Retinal pigment epithelial cell (primary cell): ENCODE measurements at regions not wholly inside any gene's neighbourhood (a gene's known extent, or its start where the extent isn't known, plus 50 kb on each side); places are given as distances from the start of the nearest gene placed in this dataset.
"Not testable (repeated sequence)": the region's sequence is repeated elsewhere in the genome, so short reads cannot be mapped to it uniquely, and the experiment has no call there.

ENCODE experiments used
- DNase-seq: peaks from one replicate; pipeline ENCODE4 v3.0.0-alpha.2; 2010; ENCODE audit warnings: low read depth
- H3K4me3 ChIP-seq: 2 replicates; pipeline ENCODE4 v1.5.1; 2011; ENCODE audit warnings: mild to moderate bottlenecking, low read length, control low read depth, moderate library complexity
- TF ChIP-seq, protein P1 (sequence below): conservative IDR thresholded peaks from 2 replicates; pipeline ENCODE4 v1.5.1; 2011; ENCODE audit warnings: low read depth, low read length, control low read depth, inconsistent platforms

GRCh38 chr4:189664693-189665250 is 275.9 kb upstream of the FRG1 start:
- no peak overlapping the region for H3K4me3 ChIP-seq
- DNase-seq: no peak
- TF ChIP-seq, protein P1, sequence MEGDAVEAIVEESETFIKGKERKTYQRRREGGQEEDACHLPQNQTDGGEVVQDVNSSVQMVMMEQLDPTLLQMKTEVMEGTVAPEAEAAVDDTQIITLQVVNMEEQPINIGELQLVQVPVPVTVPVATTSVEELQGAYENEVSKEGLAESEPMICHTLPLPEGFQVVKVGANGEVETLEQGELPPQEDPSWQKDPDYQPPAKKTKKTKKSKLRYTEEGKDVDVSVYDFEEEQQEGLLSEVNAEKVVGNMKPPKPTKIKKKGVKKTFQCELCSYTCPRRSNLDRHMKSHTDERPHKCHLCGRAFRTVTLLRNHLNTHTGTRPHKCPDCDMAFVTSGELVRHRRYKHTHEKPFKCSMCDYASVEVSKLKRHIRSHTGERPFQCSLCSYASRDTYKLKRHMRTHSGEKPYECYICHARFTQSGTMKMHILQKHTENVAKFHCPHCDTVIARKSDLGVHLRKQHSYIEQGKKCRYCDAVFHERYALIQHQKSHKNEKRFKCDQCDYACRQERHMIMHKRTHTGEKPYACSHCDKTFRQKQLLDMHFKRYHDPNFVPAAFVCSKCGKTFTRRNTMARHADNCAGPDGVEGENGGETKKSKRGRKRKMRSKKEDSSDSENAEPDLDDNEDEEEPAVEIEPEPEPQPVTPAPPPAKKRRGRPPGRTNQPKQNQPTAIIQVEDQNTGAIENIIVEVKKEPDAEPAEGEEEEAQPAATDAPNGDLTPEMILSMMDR: no peak

- DNase-seq, H3K4me3 ChIP-seq: not testable (repeated sequence)
Measured at GRCh38 chr4:189665712-189666305, 274.9 kb upstream of the FRG1 start.

- DNase-seq, H3K4me3 ChIP-seq: not testable (repeated sequence)
Measured at GRCh38 chr4:189667386-189667785, 273.3 kb upstream of the FRG1 start.

- DNase-seq, H3K4me3 ChIP-seq: not testable (repeated sequence)
Measured at GRCh38 chr4:189697675-189698245, 242.9 kb upstream of the FRG1 start.

DNA sequence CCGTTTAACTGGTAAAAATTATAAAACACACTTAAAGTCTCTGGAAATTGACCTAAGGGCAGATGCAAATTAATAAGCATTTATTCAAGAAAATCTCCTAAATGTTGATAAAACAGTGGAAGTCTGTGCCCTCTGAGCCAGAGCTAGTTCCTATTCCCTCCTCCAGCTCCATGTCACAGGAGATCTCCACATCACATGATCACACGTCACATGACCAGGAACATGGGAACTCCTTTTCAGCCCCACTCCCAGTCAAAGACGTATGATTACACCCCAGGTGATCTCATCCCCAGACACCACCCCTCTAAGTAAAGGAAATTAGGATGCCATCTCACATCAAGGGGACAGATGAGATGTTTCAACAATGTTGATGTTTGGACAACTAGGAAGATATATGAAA is 237.7 kb upstream of the FRG1 start:
- DNase-seq, H3K4me3 ChIP-seq: not testable (repeated sequence)

- not testable (repeated sequence) for DNase-seq, H3K4me3 ChIP-seq
Measured at GRCh38 chr4:189706821-189707220, 233.9 kb upstream of the FRG1 start.

DNA sequence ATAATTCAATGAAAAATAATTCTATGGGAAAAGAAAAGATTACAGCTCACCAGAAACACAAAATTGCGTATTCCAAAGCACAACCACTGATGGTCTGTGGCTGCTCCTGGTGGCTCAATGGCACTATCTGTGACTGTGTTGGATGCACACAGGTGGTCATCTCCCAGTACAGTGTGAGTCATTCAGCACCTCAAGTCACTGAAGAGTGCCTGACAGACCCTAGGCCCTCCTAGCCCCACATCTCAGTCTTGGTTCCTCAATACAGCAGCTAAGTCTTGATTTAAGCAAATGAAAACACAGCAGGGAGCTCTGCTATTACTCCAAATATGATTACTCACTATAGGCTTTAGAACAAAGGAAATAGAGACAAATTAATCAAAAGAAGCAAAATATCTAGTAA is 233.4 kb upstream of the FRG1 start:
- H3K4me3 ChIP-seq, DNase-seq: not testable (repeated sequence)

- DNase-seq, H3K4me3 ChIP-seq: not testable (repeated sequence)
Measured at GRCh38 chr4:189711956-189712355, 228.7 kb upstream of the FRG1 start.

GRCh38 chr4:189721016-189721993 is 219.4 kb upstream of the FRG1 start:
- H3K4me3 ChIP-seq: peak overlapping the region; percentile 34
- not testable (repeated sequence) for DNase-seq

- peak; percentile 23 for DNase-seq
- H3K4me3 ChIP-seq: peak overlapping the region; percentile 34
Measured at GRCh38 chr4:189722324-189723003, 218.2 kb upstream of the FRG1 start.

GRCh38 chr4:189727982-189728638 is 212.6 kb upstream of the FRG1 start:
- DNase-seq, H3K4me3 ChIP-seq: not testable (repeated sequence)

- H3K4me3 ChIP-seq, DNase-seq: not testable (repeated sequence)
Measured at GRCh38 chr4:189731989-189732388, 208.7 kb upstream of the FRG1 start.

GRCh38 chr4:189733507-189733906 is 207.2 kb upstream of the FRG1 start:
- DNase-seq, H3K4me3 ChIP-seq: not testable (repeated sequence)

- H3K4me3 ChIP-seq, DNase-seq: not testable (repeated sequence)
Measured at GRCh38 chr4:189734648-189735267, 205.9 kb upstream of the FRG1 start.

DNA sequence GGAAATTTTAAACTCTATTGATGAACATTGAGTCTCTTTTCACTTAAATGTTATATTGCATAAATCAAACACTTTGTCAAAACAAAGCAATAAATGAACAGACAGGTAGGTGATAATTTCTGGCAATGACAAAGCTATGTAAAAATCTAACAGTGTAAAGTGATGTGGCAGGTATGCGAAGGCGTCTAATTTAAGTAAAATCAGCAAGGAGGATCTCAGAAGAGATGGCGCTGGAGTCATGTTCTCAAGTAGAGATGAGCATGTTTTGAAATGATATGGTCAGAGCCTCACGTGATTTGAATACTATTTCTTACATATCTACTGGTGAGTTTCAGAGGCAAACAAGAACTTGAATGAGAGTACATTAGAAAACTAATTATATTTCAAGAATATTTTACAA is 204.0 kb upstream of the FRG1 start:
- not testable (repeated sequence) for DNase-seq

GRCh38 chr4:189740118-189740517 is 200.6 kb upstream of the FRG1 start:
- H3K4me3 ChIP-seq, DNase-seq: not testable (repeated sequence)

More for the DNA sequence above, 204.0 kb upstream of the FRG1 start:
- not testable (repeated sequence) for H3K4me3 ChIP-seq
